Kidney epithelial cell (primary cell): ENCODE measurements at regions not wholly inside any gene's neighbourhood (a gene's known extent, or its start where the extent isn't known, plus 50 kb on each side); places are given as distances from the start of the nearest gene placed in this dataset.
A peak's percentile ranks its signal among the peaks of the same experiment; 100 is the strongest.

Source experiments
- DNase-seq: peaks from one replicate; pipeline ENCODE4 v3.0.0-alpha.2; 2010; ENCODE audit warnings: low read depth
- H3K27me3 ChIP-seq: 2 replicates; pipeline ENCODE4 v1.6.0; 2011; ENCODE audit warnings: low read length; ENCODE audit not compliant: control insufficient read depth, insufficient read depth
- H3K36me3 ChIP-seq: 2 replicates; pipeline ENCODE4 v1.5.1; 2011; ENCODE audit warnings: low read length; ENCODE audit not compliant: control insufficient read depth, insufficient read depth
- H3K4me3 ChIP-seq: 2 replicates; pipeline ENCODE4 v1.5.1; 2011; ENCODE audit warnings: low read depth, mild to moderate bottlenecking, control low read depth, low read length
- CTCF ChIP-seq: IDR thresholded peaks from 2 replicates; pipeline ENCODE4 v1.5.1; 2011; ENCODE audit warnings: mild to moderate bottlenecking, moderate library complexity, low read length, control low read depth, inconsistent platforms; ENCODE audit not compliant: insufficient read depth, poor library complexity, severe bottlenecking

- peak; percentile 44 for TF ChIP-seq CTCF
- DNase-seq, result no peak
- no peak overlapping the region for H3K4me3 ChIP-seq
- no peaks in the 10 kb centered on the region for H3K27me3 ChIP-seq
- H3K36me3 ChIP-seq, result no peaks in the 10 kb centered on the region
These were observed 196.8 kb upstream of the MBNL1 start for GRCh38 chr3:152071924-152072323.

- Histone ChIP-seq H3K27me3 (no peaks in the 10 kb centered on the region), H3K36me3 (no peaks in the 10 kb centered on the region), H3K4me3 (no peak overlapping the region)
- DNase-seq, result no peak
- TF ChIP-seq CTCF, result no peak
These were observed 195.5 kb upstream of the MBNL1 start for GRCh38 chr3:152073267-152073666.

GRCh38 chr3:152076148-152076547 is 192.6 kb upstream of the MBNL1 start:
- H3K4me3 ChIP-seq, result no peak overlapping the region
- no peaks in the 10 kb centered on the region for H3K36me3 ChIP-seq
- no peak for DNase-seq
- no peak for TF ChIP-seq CTCF
- no peaks in the 10 kb centered on the region for H3K27me3 ChIP-seq

- DNase-seq, result no peak
- no peaks in the 10 kb centered on the region for H3K27me3 ChIP-seq
- no peak overlapping the region for H3K4me3 ChIP-seq
- no peaks in the 10 kb centered on the region for H3K36me3 ChIP-seq
- no peak for TF ChIP-seq CTCF
These were observed 188.7 kb upstream of the MBNL1 start for GRCh38 chr3:152079980-152080379.

- no peaks in the 10 kb centered on the region for H3K27me3 ChIP-seq
- TF ChIP-seq CTCF, result no peak
- no peaks in the 10 kb centered on the region for H3K36me3 ChIP-seq
- H3K4me3 ChIP-seq, result no peak overlapping the region
- DNase-seq, result no peak
These were observed 185.6 kb upstream of the MBNL1 start for GRCh38 chr3:152083135-152083534.

GRCh38 chr3:152084441-152085158 is 184.1 kb upstream of the MBNL1 start:
- Histone ChIP-seq H3K27me3 (no peaks in the 10 kb centered on the region), H3K36me3 (no peaks in the 10 kb centered on the region), H3K4me3 (no peak overlapping the region)
- no peak for TF ChIP-seq CTCF
- no peak for DNase-seq
